ENCODE measurements at regions not wholly inside any gene's neighbourhood (a gene's known extent, or its start where the extent isn't known, plus 50 kb on each side); places are given as distances from the start of the nearest gene placed in this dataset.

DNA sequence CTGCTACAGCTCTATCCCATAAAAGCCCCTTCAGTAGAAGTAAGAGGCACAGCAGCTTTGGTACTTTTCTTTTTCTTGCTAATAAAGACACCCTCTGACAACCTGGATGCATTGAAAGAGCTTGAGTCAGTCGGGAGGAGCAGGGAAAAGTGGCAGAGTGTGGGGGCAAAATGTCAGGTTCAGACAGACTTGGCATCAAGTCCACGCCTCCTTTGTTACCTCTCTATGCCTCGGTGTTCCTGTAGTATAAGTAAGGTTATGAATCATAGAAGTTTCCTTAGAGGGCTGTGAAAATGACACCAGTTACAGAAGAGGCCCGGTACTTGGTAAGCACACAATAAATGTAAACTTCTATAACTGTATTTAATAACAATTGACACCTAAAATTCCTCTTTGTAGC, 133.9 kb downstream of the ESM1 start:
- DNase-seq, result no peak

DNA sequence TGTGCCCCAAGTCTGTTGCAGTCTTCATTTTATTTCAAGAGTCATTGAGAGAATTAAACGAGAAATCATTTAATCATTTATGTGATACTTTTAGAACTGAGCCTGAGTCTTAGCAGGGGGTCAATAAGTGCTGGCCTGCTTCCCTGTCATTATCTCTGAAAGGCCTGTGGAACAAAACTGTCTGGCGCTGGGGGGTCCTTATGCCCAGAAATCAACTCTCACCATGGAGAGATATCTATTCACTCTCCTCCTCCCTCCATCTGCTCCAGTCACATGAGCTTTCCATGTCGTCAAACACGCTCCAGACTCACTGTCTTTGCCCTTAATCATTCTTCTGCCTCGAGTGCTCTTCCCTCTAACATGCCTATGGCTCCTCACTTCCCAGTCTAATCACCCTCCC, 136.8 kb downstream of the ESM1 start:
- DNase-seq, result no peak

DNA sequence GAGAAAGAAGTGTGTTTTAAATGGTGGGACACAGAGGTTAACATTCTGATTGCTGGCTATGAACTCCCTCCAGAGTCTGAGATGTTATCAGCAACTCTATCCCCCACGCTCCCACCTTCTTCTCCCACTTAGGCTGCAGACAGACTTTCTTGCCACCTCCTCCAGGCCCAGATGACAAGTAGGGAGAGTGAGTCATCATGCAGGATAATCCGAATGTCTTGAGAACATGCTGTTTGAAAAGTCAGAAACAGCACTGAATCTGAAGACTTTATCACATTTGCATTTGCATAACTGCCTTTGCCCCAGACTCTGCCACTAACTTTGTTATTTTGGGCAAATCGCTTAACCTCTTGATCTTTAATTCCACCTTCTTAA, 139.8 kb downstream of the ESM1 start:
- no peak for DNase-seq

DNA sequence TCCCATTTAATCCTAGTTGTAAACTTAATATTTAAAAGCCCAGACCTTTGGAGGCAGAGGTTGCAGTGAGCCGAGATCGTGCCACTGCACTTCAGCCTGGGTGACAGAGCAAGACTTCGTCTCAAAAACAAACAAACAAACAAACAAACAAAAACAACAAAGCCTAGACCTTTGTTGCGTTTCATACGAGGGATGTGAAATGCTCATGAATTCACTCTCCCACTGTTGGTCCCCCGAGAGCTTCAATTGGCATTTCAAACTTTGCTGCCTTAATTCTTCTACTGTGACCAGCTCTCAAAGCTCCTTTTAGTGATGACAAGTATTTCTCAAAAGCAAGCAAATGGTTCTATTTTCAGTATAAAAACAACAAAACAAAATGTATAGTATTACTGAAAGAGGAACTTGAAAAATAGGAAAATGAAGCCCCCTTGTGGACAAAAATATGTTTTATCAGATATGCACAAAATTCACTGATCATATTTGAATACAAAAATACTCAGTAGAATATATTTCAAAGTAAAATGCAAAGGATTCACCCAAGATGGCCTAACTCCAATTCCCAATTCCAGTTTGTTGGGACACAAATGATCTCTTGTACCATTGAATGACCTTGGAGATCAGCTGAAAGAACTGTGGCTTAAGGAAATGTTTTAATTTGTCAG, 140.4 kb downstream of the ESM1 start:
- DNase-seq, result no peak

DNA sequence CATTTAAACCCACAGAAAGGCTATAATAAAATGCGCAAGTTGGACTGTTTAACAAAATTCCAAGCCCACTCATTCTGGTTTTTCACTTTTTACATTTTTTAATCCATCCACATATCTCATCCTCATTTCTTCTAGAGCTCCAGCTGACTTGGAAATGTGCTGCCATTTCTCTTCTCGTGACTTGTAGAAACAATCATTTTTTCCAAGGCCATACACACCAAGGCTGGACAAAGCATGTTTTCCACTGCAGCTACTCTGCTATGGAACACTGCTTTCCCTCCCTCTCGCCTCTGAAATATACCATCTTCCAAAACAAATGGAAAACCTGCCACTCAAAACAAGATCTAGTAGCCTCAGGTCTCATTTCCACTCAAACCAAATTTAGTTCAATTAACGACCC, 141.1 kb downstream of the ESM1 start:
- no peak for DNase-seq

DNA sequence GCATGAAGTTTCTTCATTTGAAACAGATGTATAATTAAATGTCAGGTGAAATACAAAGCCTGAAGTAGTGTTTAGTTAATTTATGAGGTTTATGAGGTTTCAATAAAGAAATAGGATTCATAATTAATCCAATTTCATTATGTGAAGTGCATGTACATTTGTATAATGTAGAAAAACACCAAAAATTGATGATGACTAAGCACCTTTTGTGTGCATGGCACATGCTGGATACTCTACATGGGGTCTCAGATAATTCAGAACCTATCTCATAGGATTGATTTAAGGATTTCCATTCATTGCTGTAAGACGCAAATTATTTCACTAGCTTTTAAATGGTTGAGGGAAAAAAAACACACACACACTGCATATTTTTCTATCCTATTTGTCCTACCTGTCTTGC, 143.9 kb downstream of the ESM1 start:
- DNase-seq, result no peak

DNA sequence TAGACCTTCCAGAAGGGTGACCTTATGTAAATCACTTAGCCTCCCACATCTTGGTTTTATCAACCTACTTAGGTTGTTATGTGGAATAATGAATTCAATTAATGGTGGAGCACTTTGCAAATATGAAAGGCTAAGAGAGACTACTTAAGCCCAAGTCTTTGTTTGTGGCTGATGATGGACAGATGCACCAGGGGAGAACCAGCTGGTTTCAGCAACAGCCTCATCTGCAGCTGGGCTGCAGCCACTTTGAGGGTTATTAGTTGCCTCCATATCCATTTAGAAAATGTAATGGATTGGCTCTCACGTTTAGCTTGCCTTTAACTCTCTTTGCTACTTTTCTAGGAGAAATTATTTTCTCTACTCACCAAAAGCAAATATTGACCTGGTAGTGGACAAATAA, 146.6 kb downstream of the ESM1 start:
- DNase-seq, result no peak

DNA sequence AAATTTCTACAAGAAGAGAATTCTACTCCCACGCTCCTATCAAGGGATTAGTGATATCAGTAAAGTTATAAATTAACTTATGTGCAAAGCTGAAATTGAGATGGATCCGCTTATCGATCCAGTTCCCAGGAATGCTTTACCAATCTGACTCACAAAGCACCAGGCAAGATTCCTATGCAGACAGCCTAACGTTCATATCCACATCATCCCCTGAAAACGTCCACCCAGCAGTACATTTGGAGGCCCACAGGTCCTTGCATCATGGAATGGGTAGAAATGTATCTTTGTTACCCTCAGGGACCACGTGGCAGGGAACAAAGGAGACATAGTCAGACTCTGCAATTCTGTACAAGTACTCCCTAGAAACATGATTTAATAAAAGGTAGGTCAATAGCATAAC, 147.4 kb downstream of the ESM1 start:
- no peak for DNase-seq

DNA sequence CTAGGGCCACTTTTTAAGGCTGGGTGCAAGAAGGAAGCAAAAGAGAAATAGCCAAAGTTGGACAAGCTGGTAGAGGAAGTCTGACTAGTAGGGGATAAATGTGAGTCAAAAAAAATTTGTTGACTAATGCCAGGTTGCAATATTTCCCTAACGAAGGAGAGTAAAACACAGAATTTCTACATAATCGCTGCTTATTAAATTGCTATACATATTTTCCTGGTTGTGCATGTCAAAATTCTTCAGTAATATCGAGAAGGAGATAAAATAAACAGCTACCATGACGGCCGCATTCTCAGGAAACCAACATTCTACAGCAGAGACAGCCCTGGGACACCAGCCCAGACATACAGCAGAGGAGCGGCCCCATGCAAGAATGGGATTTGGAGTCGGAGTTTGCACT, 148.3 kb downstream of the ESM1 start:
- DNase-seq, result no peak

DNA sequence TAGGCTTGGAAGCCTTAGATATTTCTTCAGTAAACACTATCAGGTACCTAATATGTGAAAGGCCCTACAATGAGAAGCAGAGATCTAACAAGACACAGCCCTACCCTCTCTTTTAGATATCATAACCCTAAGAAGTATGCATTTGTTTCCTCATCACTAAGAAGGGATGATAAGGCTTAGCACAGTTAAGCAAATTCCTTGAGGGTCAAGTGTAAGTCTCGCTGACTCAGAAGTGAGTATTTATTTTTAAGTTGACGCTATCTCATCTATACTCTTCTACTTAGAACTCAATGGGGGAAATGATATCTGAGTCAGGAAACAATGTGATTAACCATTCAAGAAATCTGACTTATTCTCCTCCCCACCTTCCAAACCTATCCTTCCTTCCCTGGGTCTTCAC, 149.7 kb downstream of the ESM1 start:
- no peak for DNase-seq

DNA sequence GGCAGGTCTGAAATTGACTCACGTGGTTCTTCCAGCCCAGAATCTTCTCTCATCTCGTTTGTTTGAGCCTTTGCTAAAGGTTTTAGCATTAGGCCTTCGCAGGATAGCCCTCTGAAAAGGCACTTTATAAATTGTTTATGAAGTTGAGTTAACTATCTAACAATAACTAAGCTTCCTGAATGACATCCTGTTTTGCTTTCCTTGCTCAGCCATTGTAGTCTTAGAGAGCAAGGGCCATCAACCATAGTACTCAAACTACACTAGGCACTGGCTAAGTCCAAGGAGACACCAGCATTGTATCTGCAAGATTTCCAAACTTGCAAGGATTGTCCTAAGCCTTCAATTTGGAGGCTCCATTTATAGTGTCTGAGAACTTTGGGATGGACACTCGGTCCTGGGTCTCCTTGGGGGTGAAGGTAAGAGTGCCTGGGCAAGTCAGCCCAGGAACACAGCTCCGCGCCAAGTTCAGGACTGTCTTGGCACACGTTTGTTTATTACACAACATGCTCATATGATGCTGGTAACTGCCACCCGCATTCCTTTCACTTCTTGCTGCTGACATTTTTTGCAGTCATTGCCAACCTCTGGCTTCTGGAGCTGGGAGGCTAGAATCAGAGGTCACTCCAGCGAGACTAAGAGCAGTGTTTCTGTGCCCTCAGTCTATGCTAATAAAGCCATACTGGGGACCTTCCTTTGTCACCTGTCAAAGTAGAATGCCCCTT, 151.1 kb downstream of the ESM1 start:
- DNase-seq, result no peak

DNA sequence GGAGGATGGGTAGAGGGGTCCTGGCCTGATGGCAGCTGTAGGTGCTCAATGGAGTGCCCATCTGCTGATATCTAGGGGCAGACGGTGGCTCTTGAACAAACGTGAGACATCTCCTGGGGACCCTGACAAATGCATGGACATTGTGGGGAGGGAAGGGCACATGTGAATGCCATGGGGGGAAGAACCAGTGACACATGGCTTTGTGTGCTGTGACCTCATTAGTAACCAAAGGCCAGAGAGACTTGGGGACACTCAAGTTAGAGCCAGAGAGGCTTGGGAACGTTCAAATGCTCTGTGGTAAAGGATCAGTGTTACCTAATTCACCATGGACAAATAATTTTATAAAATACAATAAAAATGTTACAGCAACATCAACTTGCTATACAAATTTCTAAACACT, 151.8 kb downstream of the ESM1 start:
- DNase-seq, result no peak

DNA sequence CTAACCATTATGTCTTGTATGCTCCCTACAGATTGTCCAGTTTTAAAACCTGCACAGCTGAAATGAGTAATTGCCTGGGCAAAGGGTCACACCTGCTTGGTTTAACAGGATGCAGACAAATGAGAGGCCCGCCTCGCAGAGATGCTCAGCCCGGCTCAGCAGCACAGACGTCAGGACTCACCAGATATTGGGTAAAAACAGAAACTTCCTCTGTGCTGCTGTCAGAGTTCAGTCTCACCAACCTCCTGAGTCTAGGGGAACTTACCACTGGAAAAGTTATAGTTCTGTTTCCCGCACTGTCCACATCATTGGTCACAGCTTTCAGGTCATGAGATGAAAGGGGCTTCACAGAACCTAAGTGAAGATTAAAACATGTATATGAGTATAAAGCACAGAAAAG, 152.5 kb downstream of the ESM1 start:
- no peak for DNase-seq

DNA sequence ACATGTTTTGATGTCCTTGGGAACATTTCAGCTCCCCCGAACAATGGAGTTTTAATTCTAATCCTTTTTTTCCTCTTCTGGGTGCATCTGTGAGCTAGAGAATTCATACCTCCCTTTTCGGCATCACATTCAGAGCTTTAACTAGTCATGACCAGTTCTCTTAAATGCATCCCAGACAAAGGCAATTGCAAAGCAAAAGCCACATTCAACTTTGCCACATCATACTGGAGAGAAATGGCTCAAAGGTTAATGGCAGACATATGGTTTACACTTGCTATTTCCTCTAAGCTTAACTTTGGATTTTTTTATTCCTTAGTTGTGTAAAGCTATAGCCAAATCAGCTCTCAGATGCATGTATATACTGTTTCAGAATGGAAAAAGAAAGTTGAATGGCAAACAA, 153.3 kb downstream of the ESM1 start:
- DNase-seq, result no peak

DNA sequence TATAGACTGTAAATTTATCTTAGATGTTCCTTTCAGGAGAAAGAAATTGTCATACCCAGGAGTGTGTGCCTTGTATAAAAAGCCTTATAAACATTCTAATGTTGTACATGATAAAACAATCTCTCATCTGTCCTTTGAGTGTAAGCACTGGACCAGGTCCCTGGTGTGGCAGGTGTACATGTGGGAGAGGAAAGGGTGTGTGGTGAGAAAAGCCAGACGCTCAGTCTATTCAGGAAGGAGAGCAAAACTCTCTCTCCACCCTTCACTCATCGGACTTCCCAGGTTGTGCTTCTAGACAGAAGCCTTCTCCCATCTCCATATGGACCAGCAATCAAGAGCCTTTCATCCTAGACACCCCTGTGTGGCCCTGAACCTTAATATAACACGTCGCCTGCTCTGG, 154.2 kb downstream of the ESM1 start:
- DNase-seq, result no peak

DNA sequence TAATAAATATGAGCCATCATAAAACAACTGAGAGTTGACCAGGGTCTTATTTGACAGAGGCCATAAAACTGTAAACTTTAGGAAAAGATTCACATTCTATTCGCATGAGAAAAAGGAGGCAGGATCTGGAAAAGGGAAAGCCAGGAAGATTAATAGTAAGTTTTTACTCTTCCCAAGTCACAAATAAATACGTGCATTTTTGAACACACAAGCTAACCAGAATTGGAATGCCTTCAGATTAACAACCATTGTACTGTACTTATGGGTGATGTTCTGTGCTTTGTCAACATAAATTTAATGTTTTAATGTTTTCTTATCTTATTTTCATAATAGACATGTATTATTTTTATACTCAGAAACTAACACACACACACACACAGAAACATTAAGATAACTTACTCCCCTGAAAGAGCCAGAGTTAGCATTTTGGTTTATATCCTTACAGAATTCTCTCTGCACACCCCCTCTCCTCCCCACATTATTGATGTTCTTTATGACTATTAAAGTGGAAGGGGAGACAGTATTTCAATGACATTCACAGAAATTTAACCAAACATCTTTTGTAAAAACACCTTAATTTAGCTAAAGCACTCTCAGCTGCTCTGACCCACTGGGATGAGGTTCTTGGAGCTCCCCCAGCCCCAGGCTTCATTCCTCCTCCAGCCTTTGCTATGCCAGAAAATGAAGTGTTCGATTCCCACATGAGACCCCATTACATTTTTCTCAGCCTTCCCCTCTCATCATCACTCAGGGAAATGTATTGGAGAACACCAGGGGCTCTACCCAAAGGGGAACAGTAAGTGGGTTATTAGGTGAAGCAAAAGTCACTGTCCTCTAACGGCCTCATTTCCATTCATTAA, 155.5 kb downstream of the ESM1 start:
- DNase-seq, result no peak

DNA sequence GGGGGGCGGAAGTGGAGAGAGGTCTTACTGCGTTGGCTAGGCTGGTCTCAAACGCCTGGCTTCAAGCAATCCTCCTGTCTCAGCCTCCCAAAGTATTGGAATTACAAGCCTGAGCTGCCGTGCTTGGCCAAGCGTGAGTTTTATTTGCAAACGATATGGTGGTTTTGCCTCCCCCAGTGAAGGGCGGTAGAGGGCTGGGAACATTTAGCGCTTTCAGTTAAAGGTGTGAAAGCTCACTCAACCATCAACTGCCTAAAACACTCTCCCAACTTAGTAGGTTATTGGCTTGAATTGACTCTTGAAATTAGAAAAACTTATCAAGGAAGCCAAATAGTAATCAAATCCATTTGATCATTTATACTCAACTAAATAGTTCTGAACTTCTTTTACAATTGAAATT, 156.3 kb downstream of the ESM1 start:
- no peak for DNase-seq

DNA sequence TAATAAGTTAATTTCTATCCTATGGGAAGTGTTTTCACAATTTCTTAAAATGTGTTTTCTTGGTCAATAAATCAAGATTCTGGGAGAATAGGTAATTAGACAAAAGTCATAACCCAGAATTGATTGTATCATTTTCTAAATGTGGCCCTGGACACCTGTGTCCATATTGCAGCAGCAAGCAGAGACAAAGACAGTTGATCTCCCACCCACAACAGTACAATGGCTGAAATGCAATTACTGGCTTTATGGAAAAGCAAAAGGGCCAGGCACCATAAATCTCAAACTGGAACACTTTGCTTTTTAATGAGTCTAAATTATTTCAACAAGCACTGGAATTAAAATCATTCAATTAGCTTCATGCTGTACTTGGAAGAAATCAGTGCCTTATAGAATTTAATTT, 157.2 kb downstream of the ESM1 start:
- no peak for DNase-seq

DNA sequence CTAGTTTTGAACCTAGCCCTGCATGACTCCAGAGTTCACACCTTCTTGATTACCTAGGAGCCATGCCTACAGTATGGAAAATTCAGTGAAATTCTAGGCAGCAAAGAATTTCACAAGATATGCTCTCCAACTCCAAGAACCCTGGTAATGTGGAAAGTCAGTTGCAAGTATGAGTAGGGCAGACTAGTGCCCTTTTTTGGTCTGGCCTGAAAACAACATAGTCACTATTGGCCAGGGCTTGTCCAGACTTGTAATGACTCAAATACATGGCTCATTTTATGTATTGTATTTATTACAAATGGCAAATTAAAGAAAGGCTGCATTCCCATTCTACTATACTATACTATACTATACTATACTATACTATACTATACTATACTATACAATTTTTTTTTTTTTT, 160.4 kb downstream of the ESM1 start:
- DNase-seq, result no peak

DNA sequence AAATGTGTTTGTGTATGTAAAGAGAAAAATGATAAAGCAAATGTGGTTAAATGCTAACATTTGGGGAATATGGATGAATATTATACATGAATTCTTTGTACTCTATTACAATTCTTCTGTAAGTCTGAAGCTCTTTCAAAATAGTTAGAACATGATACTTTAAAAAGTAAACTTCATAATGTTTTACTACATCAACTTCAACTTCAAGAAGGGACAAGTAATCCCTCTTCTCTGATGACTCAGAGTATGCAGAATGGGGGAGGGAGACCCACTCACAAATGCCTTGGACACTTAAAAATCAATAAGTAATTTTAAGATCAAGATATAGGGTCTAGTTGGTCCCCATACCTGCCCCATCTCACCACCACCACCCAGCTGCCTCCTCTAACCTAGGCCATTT, 162.4 kb downstream of the ESM1 start:
- no peak for DNase-seq

DNA sequence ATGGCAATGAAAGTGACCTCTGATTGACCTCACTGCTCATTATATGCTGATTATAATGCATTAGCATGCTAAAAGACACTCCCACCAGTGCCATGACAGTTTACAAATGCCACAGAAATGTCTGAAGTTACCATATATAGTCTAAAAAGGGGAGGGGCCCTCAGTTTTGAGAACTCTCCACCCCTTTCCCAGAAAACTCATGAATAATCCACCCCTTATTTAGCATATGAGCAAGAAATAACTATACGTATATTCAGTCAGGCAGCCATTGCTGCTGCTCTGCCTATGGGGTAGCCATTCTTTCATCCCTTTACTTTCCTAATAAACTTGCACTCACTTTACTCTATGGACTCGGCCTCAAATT, 163.1 kb downstream of the ESM1 start:
- DNase-seq, result no peak

DNA sequence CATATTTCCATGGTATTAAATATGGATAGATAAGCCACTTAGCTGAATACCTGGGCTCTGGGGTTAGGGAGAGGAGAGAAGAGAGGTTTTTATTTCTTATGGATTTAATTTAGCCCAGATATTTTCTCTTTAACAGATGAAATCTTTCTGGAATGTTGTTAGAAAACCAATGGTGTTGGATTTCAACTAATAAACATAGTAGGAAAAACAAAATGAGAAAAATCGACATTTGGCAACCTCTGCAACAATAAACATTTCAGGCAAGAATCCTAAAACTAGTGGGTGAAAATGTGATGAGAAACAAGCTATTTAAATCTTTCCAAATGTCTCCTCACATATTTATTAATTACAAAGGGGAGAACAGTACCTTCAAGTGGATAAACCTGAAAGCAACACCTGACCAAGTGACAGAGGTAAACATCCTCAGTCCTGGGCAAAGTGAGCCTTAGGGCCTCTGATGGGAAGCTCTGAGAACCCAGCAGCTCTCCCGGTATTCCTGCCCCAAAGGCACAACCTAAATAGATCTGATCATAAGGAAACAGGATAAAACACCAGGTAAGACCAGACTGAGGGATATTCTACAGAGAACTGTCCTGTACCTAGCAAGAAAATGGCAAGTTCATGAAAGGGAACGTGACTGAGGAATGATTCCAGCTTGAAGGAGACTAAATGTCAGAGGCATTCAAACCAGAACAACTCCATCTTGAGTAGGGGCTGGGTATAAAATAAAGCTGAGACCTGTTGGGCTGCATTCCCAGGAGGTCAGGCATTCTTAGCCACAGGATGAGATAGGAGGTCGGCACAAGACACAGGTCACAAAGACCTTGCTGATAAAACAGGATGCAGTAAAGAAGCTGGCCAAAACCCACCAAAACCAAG, 163.7 kb downstream of the ESM1 start:
- DNase-seq, result no peak
